Gastrocnemius medialis (tissue), 4 donors: ENCODE measurements at regions not wholly inside any gene's neighbourhood (a gene's known extent, or its start where the extent isn't known, plus 50 kb on each side); places are given as distances from the start of the nearest gene placed in this dataset.

ENCODE experiments used
- ATAC-seq, 2 donors: fragments of 150-250 bp; one replicate each; pipeline ENCODE4 v1.9.1; 2016
- DNase-seq, 2 donors: peaks; one replicate each; pipeline ENCODE4 v3.0.0-alpha.2; 2019
- H3K27ac ChIP-seq, 4 donors: fragments of 200-600 bp; sonication (generic); 1 replicate in 1 of 4; 2 replicates in 3 of 4; pipeline ENCODE4 v1.5.1; 2016 to 2018; ENCODE audit warnings: mild to moderate bottlenecking in 2 of 4, moderate library complexity in 1 of 4
- H3K27me3 ChIP-seq, 3 donors: fragments of 200-600 bp; sonication (generic) in 2 of 3; 1 replicate in 1 of 3; 2 replicates in 2 of 3; pipeline versions ENCODE4 v1.5.1 to v1.6.0; 2016 to 2019; ENCODE audit warnings: mild to moderate bottlenecking in 1 of 3, moderate library complexity in 1 of 3
- H3K36me3 ChIP-seq, 2 donors: fragments of 200-600 bp; sonication (generic) in 1 of 2; one replicate each; pipeline ENCODE4 v1.5.1; 2017 to 2018
- H3K4me1 ChIP-seq, 2 donors: fragments of 200-600 bp; sonication (generic) in 1 of 2; one replicate each; pipeline ENCODE4 v1.5.1; 2016 to 2017; ENCODE audit warnings: mild to moderate bottlenecking in 2 of 2
- H3K4me3 ChIP-seq, 4 donors: fragments of 200-600 bp; sonication (generic) in 3 of 4; 1 replicate in 1 of 4; 2 replicates in 3 of 4; pipeline ENCODE4 v1.5.1; 2016 to 2019; ENCODE audit warnings: mild to moderate bottlenecking in 2 of 4
- H3K9me3 ChIP-seq, 3 donors: fragments of 200-600 bp; sonication (generic) in 2 of 3; 1 replicate in 1 of 3; 2 replicates in 2 of 3; pipeline ENCODE4 v1.5.1; 2016 to 2019
- CTCF ChIP-seq, 5 experiments: fragments of 450-650 bp in 3 of 5; fragments of 200-600 bp in 2 of 5; sonication (generic) in 2 of 5; IDR thresholded peaks in 4 of 5; conservative IDR thresholded peaks in 1 of 5; 1 replicate in 4 of 5; 2 replicates in 1 of 5; pipeline ENCODE4 v1.5.1; 2016 to 2019; ENCODE audit warnings: antibody characterized with exemption in 5 of 5, mild to moderate bottlenecking in 3 of 5, moderate library complexity in 3 of 5
- POLR2A ChIP-seq, 2 donors: fragments of 450-650 bp; IDR thresholded peaks; one replicate each; pipeline ENCODE4 v1.6.1; 2017; ENCODE audit warnings: antibody characterized with exemption in 2 of 2, mild to moderate bottlenecking in 2 of 2, moderate library complexity in 2 of 2
- in situ Hi-C, 4 donors: fragments of 200-750 bp; cut with MboI; loops; one replicate each; pipeline versions ENCODE4 v1.15.0 to v1.8.0; 2017; ENCODE audit warnings: low sequenced_read_pairs in 4 of 4
- intact Hi-C: fragments of 100-400 bp; cut with DNase I; formaldehyde crosslinking; loops from one replicate; pipeline ENCODE4 v1.15.1; 2023; ENCODE audit warnings: low total_unique reads

DNA sequence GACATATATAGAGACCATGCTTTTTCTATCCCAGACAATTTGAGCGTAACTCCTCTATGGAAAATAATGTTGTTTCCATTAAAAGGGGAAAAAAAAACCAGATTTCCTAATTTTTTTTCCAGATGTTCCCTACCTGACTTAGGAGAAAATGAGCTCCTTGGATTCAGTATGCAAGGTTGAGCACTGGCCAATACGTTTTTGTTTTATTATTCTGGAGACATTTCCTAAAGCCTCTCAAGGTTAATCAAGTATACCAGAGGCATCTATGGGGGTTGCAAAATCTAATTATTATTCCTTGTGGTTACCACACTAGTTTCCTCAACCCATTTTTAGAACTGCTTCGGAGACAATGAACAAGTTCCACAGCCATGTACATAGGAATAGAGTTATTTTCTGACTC, 291.3 kb downstream of the SLC16A7 start:
- Histone ChIP-seq H3K27ac (no peak overlapping the region), H3K9me3 (no peaks in the 10 kb centered on the region), H3K36me3 (no peaks in the 10 kb centered on the region), H3K4me1 (no peaks in the 10 kb centered on the region), H3K4me3 (no peak overlapping the region), H3K27me3 (no peaks in the 10 kb centered on the region)
- TF ChIP-seq POLR2A (IDR thresholded peaks at IDR 0.05): no peak
- no peak for TF ChIP-seq CTCF (IDR thresholded peaks at IDR 0.05 in 4 of 5, conservative IDR thresholded peaks at IDR 0.05 in 1 of 5)
- ATAC-seq (no peak), DNase-seq (no peak)
- in situ Hi-C loops: no loop called here
- intact Hi-C loops: no loop called here

- Histone ChIP-seq H3K9me3 (no peaks in the 10 kb centered on the region), H3K4me1 (no peaks in the 10 kb centered on the region), H3K4me3 (no peak overlapping the region), H3K27me3 (no peaks in the 10 kb centered on the region), H3K27ac (no peak overlapping the region), H3K36me3 (no peaks in the 10 kb centered on the region)
- intact Hi-C loops: no loop called here
- DNase-seq (no peak), ATAC-seq (no peak)
- TF ChIP-seq CTCF (IDR thresholded peaks at IDR 0.05 in 4 of 5, conservative IDR thresholded peaks at IDR 0.05 in 1 of 5) (no peak), POLR2A (IDR thresholded peaks at IDR 0.05) (no peak)
- in situ Hi-C loops: no loop called here
Measured at GRCh38 chr12:59890896-59891579, 295.2 kb downstream of the SLC16A7 start.

DNA sequence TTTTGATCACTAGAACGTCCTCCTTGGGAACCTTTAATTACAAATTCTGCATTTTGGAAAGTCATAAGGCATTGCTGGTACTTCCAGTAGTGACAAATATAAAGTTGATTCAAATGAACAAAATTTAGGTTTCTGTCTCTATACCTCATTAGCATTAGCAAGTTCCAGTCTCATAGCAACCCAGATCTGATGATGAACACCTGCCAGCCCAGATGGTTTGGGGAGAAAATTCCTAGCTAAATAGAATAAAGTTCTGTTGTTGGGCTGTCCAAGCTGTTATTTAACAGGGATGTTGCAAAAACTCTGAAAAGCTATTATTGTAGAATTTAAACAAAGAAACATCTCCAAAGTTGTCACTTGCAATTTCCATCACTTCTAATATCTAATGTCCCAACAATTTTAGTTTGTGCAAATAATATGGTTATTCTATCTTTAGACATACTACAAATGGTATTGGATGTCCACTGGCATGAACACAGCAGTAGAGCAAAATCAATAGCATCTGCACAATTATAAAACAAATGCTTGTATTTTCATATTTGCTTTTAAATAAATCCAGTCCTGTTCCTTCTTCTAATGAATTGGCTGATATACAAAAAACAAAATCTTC, 299.4 kb downstream of the SLC16A7 start:
- Histone ChIP-seq H3K4me1 (no peaks in the 10 kb centered on the region), H3K27me3 (no peaks in the 10 kb centered on the region), H3K27ac (no peak overlapping the region), H3K36me3 (no peaks in the 10 kb centered on the region), H3K9me3 (no peaks in the 10 kb centered on the region), H3K4me3 (no peak overlapping the region)
- TF ChIP-seq POLR2A (IDR thresholded peaks at IDR 0.05) (no peak), CTCF (IDR thresholded peaks at IDR 0.05 in 4 of 5, conservative IDR thresholded peaks at IDR 0.05 in 1 of 5) (no peak)
- in situ Hi-C loops (no loop called here), intact Hi-C loops (no loop called here)
- no peak for DNase-seq
- ATAC-seq: no peak

GRCh38 chr12:59904874-59905521, 309.2 kb downstream of the SLC16A7 start:
- ATAC-seq: no peak
- no peak for TF ChIP-seq CTCF (IDR thresholded peaks at IDR 0.05 in 4 of 5, conservative IDR thresholded peaks at IDR 0.05 in 1 of 5)
- no peak for TF ChIP-seq POLR2A (IDR thresholded peaks at IDR 0.05)

More at GRCh38 chr12:59904874-59905521, 309.2 kb downstream of the SLC16A7 start:
- Histone ChIP-seq H3K27me3 (no peaks in the 10 kb centered on the region), H3K9me3 (no peaks in the 10 kb centered on the region), H3K4me1 (no peaks in the 10 kb centered on the region), H3K27ac (no peak overlapping the region), H3K4me3 (no peak overlapping the region), H3K36me3 (no peaks in the 10 kb centered on the region)
- intact Hi-C loops: no loop called here
- in situ Hi-C loops: no loop called here
- no peak for DNase-seq
